GM12878 (cell line): ENCODE measurements at regions not wholly inside any gene's neighbourhood (a gene's known extent, or its start where the extent isn't known, plus 50 kb on each side); places are given as distances from the start of the nearest gene placed in this dataset.

ENCODE experiments used
- ATAC-seq: fragments of 200-7000 bp; cut with Tn5 transposase; 3 replicates; pipeline ENCODE4 v1.9.1; 2020; ENCODE audit warnings: mild to moderate bottlenecking, moderate library complexity
- BruUV-seq: library from RNA; stranded (reverse); fragments of 400-500 nt; replicated peaks from 2 replicates; lab custom pipeline; 2021; lab: Mats Ljungman, UMichigan
- CTCF ChIA-PET: fragments of 300-600 bp; sonication (Branson Sonifier 250); formaldehyde crosslinking; extraction: SDS; loops from one replicate; lab custom pipeline; 2021; ENCODE audit warnings: inconsistent platforms; lab: Yijun Ruan, JAX
- POLR2A ChIA-PET: fragments of 350-600 bp; formaldehyde crosslinking; extraction: SDS; loops from one replicate; lab custom pipeline; 2021; ENCODE audit warnings: inconsistent platforms; lab: Charles Lee
- RAD21 ChIA-PET: fragments of 300-600 bp; sonication (Branson Sonifier 250); formaldehyde crosslinking; loops from one replicate; lab custom pipeline; 2023; ENCODE audit warnings: antibody characterized with exemption; ENCODE audit not compliant: unreplicated experiment; lab: Charles Lee
- SMC1A ChIA-PET: fragments of 300-600 bp; sonication (Branson Sonifier 250); formaldehyde crosslinking; loops from one replicate; lab custom pipeline; 2023; ENCODE audit not compliant: unreplicated experiment, uncharacterized antibody; lab: Charles Lee
- DNase-seq: peaks from one replicate; pipeline ENCODE4 v3.0.0-alpha.2; 2011; ENCODE audit warnings: low read depth, low spot score
- FAIRE-seq: peaks from 3 replicates; lab custom pipeline; 2011; peaks lifted over from hg19 to GRCh38; lab: Jason Lieb, UNC
- H2AFZ ChIP-seq: 2 replicates; pipeline ENCODE4 v1.6.0; 2011; ENCODE audit warnings: low read depth, low read length, control low read depth; ENCODE audit not compliant: control insufficient read depth
- H3K27ac ChIP-seq: 2 replicates; pipeline ENCODE4 v1.5.1; 2011; ENCODE audit warnings: control low read depth; ENCODE audit not compliant: control insufficient read depth, insufficient read depth
- H3K27me3 ChIP-seq, 2 experiments: replicated peaks in 1 of 2; 2 replicates each; pipeline versions ENCODE4 v1.6.0 to v1.6.1; 2011; ENCODE audit warnings: low read length in 1 of 2; ENCODE audit not compliant: control insufficient read depth in 2 of 2, insufficient read depth in 2 of 2
- H3K36me3 ChIP-seq, 2 experiments: 2 replicates each; pipeline ENCODE4 v1.5.1; 2011; ENCODE audit warnings: low read length in 1 of 2; ENCODE audit not compliant: control insufficient read depth in 2 of 2, insufficient read depth in 2 of 2
- H3K4me1 ChIP-seq: 2 replicates; pipeline ENCODE4 v1.6.1; 2011; ENCODE audit warnings: mild to moderate bottlenecking, low read length, moderate library complexity, mixed read lengths; ENCODE audit not compliant: control insufficient read depth, insufficient read depth
- H3K4me2 ChIP-seq: 2 replicates; pipeline ENCODE4 v1.6.0; 2011; ENCODE audit warnings: control low read depth; ENCODE audit not compliant: control insufficient read depth, insufficient read depth
- H3K4me3 ChIP-seq: fragments of 200-600 bp; sonication (generic); 2 replicates; pipeline ENCODE4 v1.5.1; 2016
- H3K79me2 ChIP-seq: 2 replicates; pipeline ENCODE4 v1.6.0; 2011; ENCODE audit warnings: low read length; ENCODE audit not compliant: control insufficient read depth, insufficient read depth
- H3K9ac ChIP-seq: 2 replicates; pipeline ENCODE4 v1.8.0; 2011; ENCODE audit warnings: low read length, control low read depth, mixed read lengths; ENCODE audit not compliant: control insufficient read depth, insufficient read depth
- H3K9me3 ChIP-seq: replicated peaks from 3 replicates; pipeline ENCODE4 v1.5.1; 2011; ENCODE audit warnings: mild to moderate bottlenecking, low read length; ENCODE audit not compliant: control insufficient read depth, insufficient read depth
- H4K20me1 ChIP-seq: 2 replicates; pipeline ENCODE4 v1.6.0; 2011; ENCODE audit not compliant: control insufficient read depth, insufficient read depth
- ASH2L ChIP-seq: fragments of 300-600, 200-600 bp; sonication (generic); IDR thresholded peaks from 2 replicates; pipeline ENCODE4 v1.6.1; 2017; ENCODE audit warnings: low read depth, mild to moderate bottlenecking, borderline replicate concordance
- BRCA1 ChIP-seq: IDR thresholded peaks from 2 replicates; pipeline ENCODE4 v1.6.1; 2011; ENCODE audit warnings: low read depth, low read length, improper control_type of control experiment
- CBX3 ChIP-seq: fragments of 200-600 bp; sonication (generic); IDR thresholded peaks from 2 replicates; pipeline ENCODE4 v1.6.1; 2016; ENCODE audit warnings: low read depth, borderline replicate concordance
- CHD4 ChIP-seq: fragments of 200-600 bp; sonication (generic); IDR thresholded peaks from 2 replicates; pipeline ENCODE4 v1.6.1; 2016; ENCODE audit warnings: mild to moderate bottlenecking
- CREM ChIP-seq: IDR thresholded peaks from 2 replicates; pipeline ENCODE4 v1.6.1; 2014; ENCODE audit warnings: antibody characterized with exemption, low read depth
- EP300 ChIP-seq, 2 experiments: fragments of 150-350 bp in 1 of 2; IDR thresholded peaks; 2 replicates each; pipeline ENCODE4 v1.6.1; 2011 to 2012; ENCODE audit warnings: low read depth in 2 of 2, low read length in 2 of 2, borderline replicate concordance in 1 of 2, improper control_type of control experiment in 1 of 2, inconsistent platforms in 1 of 2; ENCODE audit not compliant: control insufficient read depth in 1 of 2
- FOS ChIP-seq: IDR thresholded peaks from 3 replicates; pipeline ENCODE4 v1.6.1; 2011; ENCODE audit warnings: borderline replicate concordance; ENCODE audit not compliant: insufficient read length; ENCODE audit errors: extremely low read depth
- HDAC6 ChIP-seq: fragments of 200-600 bp; sonication (generic); IDR thresholded peaks from one replicate; pipeline ENCODE4 v1.8.0; 2017; ENCODE audit warnings: antibody characterized with exemption; ENCODE audit not compliant: unreplicated experiment
- POU2F2 ChIP-seq: IDR thresholded peaks from 3 replicates; pipeline ENCODE4 v1.6.1; 2011; ENCODE audit warnings: low read depth, mild to moderate bottlenecking, low read length, borderline replicate concordance
- STAT1 ChIP-seq: fragments of 450-650 bp; conservative IDR thresholded peaks from 2 replicates; pipeline ENCODE4 v1.6.1; 2014; ENCODE audit warnings: antibody characterized with exemption, mild to moderate bottlenecking
- WGBS: methylation state at CpG from one replicate; pipeline ENCODE4 v1.1.6; 2016; ENCODE audit warnings: low lambda C conversion rate; ENCODE audit not compliant: insufficient replicate concordance, insufficient coverage; ENCODE audit errors: missing lambda C conversion rate; 5-methylcytosine and 5-hydroxymethylcytosine counted together
- in situ Hi-C: fragments of 300-500 bp; cut with MboI; formaldehyde crosslinking; loops from 9 replicates; pipeline ENCODE4 v1.14.3; 2018; ENCODE audit warnings: mixed read lengths
- intact Hi-C: fragments of 100-400 bp; cut with micrococcal nuclease; formaldehyde crosslinking; loops from one replicate; pipeline ENCODE4 v1.14.2; 2022; ENCODE audit not compliant: unreplicated experiment
- TF ChIP-seq, protein P1 (sequence below): IDR thresholded peaks from 2 replicates; pipeline ENCODE4 v1.6.1; 2011; ENCODE audit warnings: mild to moderate bottlenecking, low read depth, low read length, moderate library complexity; ENCODE audit not compliant: insufficient replicate concordance
- TF ChIP-seq, protein P2 (sequence below): IDR thresholded peaks from 2 replicates; pipeline ENCODE4 v1.6.1; 2011; ENCODE audit warnings: low read depth, mild to moderate bottlenecking, low read length, moderate library complexity, borderline replicate concordance; ENCODE audit errors: extremely low read depth
- TF ChIP-seq, protein P3 (sequence below): fragments of 450-650 bp; IDR thresholded peaks from 2 replicates; pipeline ENCODE4 v1.6.1; 2018; ENCODE audit warnings: mild to moderate bottlenecking, low read depth, moderate library complexity; ENCODE audit not compliant: partially characterized antibody
- TF ChIP-seq, protein P4 (sequence below): fragments of 450-650 bp; IDR thresholded peaks from 2 replicates; pipeline ENCODE4 v1.6.1; 2017; ENCODE audit warnings: mild to moderate bottlenecking, low read depth, inconsistent platforms; ENCODE audit not compliant: poor library complexity, severe bottlenecking
- TF ChIP-seq, protein P5 (sequence below): fragments of 450-650 bp; conservative IDR thresholded peaks from 2 replicates; pipeline ENCODE4 v1.6.1; 2017; ENCODE audit warnings: mild to moderate bottlenecking, moderate library complexity

DNA sequence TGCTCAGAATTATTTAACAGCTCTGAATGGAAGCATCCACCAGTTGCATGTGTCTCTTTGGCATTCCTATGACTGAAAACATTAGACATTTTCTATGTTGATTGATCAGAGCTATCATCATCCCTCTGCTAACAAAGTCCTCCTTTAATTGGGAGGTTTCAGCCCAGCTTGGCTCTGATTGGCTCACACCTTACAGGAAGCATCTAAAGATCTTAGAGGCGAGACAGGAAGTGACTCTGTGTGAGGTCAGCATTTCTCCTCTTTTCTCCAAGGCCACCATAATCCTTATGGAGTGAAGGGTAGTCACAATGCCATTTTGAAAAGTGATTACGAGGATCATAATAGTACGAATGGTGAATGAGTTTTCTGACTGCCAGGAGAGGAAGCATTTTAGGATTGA, 260.8 kb downstream of the MIAT start:
- no peaks in the 10 kb centered on the region for H3K79me2 ChIP-seq
- no peak for FAIRE-seq
- in situ Hi-C loops, result no loop called here
- POLR2A ChIA-PET, result no interaction called here
- BruUV-seq, result no TSS peak
- H3K4me2 ChIP-seq, result no peak overlapping the region
- intact Hi-C loops, result no loop called here
- DNase-seq, result no peak
- WGBS, result 2% methylated on average over 3 of the region's 3 CpGs
- no peak overlapping the region for H3K9ac ChIP-seq
- H3K4me3 ChIP-seq, result no peak overlapping the region
- peaks cover 0 to 3% of the 10 kb centered on the region in 2 experiments; a peak in 2 of 4 replicates for H3K27me3 ChIP-seq
- RAD21 ChIA-PET, result no interaction called here
- SMC1A ChIA-PET, result no interaction called here
- no peak for TF ChIP-seq STAT1
- no peak for TF ChIP-seq CBX3
- no peak for TF ChIP-seq POU2F2
- TF ChIP-seq, protein P1, sequence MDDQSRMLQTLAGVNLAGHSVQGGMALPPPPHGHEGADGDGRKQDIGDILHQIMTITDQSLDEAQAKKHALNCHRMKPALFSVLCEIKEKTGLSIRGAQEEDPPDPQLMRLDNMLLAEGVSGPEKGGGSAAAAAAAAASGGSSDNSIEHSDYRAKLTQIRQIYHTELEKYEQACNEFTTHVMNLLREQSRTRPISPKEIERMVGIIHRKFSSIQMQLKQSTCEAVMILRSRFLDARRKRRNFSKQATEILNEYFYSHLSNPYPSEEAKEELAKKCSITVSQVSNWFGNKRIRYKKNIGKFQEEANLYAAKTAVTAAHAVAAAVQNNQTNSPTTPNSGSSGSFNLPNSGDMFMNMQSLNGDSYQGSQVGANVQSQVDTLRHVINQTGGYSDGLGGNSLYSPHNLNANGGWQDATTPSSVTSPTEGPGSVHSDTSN, result no peak
- no peak for TF ChIP-seq BRCA1
- TF ChIP-seq, protein P2, sequence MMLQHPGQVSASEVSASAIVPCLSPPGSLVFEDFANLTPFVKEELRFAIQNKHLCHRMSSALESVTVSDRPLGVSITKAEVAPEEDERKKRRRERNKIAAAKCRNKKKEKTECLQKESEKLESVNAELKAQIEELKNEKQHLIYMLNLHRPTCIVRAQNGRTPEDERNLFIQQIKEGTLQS, result no peak
- no peak for TF ChIP-seq EP300 (IDR thresholded peaks at IDR 0.05; ENCODE audit: borderline replicate concordance in 1 of 2, control insufficient read depth in 1 of 2, low read depth in 2 of 2, low read length in 2 of 2)
- TF ChIP-seq, protein P3, sequence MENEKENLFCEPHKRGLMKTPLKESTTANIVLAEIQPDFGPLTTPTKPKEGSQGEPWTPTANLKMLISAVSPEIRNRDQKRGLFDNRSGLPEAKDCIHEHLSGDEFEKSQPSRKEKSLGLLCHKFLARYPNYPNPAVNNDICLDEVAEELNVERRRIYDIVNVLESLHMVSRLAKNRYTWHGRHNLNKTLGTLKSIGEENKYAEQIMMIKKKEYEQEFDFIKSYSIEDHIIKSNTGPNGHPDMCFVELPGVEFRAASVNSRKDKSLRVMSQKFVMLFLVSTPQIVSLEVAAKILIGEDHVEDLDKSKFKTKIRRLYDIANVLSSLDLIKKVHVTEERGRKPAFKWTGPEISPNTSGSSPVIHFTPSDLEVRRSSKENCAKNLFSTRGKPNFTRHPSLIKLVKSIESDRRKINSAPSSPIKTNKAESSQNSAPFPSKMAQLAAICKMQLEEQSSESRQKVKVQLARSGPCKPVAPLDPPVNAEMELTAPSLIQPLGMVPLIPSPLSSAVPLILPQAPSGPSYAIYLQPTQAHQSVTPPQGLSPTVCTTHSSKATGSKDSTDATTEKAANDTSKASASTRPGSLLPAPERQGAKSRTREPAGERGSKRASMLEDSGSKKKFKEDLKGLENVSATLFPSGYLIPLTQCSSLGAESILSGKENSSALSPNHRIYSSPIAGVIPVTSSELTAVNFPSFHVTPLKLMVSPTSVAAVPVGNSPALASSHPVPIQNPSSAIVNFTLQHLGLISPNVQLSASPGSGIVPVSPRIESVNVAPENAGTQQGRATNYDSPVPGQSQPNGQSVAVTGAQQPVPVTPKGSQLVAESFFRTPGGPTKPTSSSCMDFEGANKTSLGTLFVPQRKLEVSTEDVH, result no peak
- no peak for TF ChIP-seq HDAC6
- TF ChIP-seq CHD4, result no peak
- no peak for TF ChIP-seq FOS
- TF ChIP-seq, protein P4, sequence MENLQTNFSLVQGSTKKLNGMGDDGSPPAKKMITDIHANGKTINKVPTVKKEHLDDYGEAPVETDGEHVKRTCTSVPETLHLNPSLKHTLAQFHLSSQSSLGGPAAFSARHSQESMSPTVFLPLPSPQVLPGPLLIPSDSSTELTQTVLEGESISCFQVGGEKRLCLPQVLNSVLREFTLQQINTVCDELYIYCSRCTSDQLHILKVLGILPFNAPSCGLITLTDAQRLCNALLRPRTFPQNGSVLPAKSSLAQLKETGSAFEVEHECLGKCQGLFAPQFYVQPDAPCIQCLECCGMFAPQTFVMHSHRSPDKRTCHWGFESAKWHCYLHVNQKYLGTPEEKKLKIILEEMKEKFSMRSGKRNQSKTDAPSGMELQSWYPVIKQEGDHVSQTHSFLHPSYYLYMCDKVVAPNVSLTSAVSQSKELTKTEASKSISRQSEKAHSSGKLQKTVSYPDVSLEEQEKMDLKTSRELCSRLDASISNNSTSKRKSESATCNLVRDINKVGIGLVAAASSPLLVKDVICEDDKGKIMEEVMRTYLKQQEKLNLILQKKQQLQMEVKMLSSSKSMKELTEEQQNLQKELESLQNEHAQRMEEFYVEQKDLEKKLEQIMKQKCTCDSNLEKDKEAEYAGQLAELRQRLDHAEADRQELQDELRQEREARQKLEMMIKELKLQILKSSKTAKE, result no peak
- TF ChIP-seq CREM, result no peak
- TF ChIP-seq, protein P5, sequence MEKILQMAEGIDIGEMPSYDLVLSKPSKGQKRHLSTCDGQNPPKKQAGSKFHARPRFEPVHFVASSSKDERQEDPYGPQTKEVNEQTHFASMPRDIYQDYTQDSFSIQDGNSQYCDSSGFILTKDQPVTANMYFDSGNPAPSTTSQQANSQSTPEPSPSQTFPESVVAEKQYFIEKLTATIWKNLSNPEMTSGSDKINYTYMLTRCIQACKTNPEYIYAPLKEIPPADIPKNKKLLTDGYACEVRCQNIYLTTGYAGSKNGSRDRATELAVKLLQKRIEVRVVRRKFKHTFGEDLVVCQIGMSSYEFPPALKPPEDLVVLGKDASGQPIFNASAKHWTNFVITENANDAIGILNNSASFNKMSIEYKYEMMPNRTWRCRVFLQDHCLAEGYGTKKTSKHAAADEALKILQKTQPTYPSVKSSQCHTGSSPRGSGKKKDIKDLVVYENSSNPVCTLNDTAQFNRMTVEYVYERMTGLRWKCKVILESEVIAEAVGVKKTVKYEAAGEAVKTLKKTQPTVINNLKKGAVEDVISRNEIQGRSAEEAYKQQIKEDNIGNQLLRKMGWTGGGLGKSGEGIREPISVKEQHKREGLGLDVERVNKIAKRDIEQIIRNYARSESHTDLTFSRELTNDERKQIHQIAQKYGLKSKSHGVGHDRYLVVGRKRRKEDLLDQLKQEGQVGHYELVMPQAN, result no peak
- TF ChIP-seq ASH2L, result no peak
- ATAC-seq, result no peak
- no peaks in the 10 kb centered on the region for H3K9me3 ChIP-seq
- H3K36me3 ChIP-seq, result no peaks in the 10 kb centered on the region
- no peak overlapping the region for H2AFZ ChIP-seq
- H4K20me1 ChIP-seq, result no peaks in the 10 kb centered on the region
- H3K27ac ChIP-seq, result no peak overlapping the region
- no peaks in the 10 kb centered on the region for H3K4me1 ChIP-seq
- CTCF ChIA-PET, result interaction anchor here (1.1 kb wide), 1 partner anchor 161 kb away, joined by 3 read pairs; no protein-coding TSS in a partner anchor
